Inflammatory macrophage (primary cell): ENCODE measurements at regions not wholly inside any gene's neighbourhood (a gene's known extent, or its start where the extent isn't known, plus 50 kb on each side); places are given as distances from the start of the nearest gene placed in this dataset.
A peak's percentile ranks its signal among the peaks of the same experiment; 100 is the strongest.
"Not testable (repeated sequence)": the region's sequence is repeated elsewhere in the genome, so short reads cannot be mapped to it uniquely, and the experiment has no call there.

ENCODE experiments used
- DNase-seq, 2 donors: peaks; one replicate each; pipeline ENCODE4 v3.0.0-alpha.2; 2020 to 2022

GRCh38 chr3:32632533-32633265 is 52.3 kb upstream of the CNOT10 start:
- DNase-seq: peak; percentile 65 to 76

DNA sequence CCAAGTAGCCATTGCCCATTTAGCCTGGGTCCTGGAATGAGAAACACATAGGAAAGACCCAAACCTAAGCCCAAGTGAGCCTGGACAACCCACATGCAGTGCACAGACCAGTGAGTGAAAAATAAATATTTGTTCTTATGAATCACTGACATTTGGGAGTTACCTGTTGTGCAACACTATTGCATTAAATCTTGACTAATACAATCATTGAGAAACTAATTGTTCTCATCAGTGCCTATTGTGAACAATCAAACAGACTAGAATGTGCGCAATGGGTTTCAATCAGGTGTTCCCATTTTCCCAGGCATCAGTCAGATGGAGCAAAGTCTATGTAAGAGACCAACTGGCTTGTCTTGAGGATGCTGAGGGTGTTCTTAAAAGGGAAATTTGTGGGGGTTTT is 54.7 kb upstream of the CNOT10 start:
- peak; percentile 46 to 82 for DNase-seq

GRCh38 chr3:32626631-32627030 is 56.0 kb upstream of the DYNC1LI1 start:
- DNase-seq: no peak

DNA sequence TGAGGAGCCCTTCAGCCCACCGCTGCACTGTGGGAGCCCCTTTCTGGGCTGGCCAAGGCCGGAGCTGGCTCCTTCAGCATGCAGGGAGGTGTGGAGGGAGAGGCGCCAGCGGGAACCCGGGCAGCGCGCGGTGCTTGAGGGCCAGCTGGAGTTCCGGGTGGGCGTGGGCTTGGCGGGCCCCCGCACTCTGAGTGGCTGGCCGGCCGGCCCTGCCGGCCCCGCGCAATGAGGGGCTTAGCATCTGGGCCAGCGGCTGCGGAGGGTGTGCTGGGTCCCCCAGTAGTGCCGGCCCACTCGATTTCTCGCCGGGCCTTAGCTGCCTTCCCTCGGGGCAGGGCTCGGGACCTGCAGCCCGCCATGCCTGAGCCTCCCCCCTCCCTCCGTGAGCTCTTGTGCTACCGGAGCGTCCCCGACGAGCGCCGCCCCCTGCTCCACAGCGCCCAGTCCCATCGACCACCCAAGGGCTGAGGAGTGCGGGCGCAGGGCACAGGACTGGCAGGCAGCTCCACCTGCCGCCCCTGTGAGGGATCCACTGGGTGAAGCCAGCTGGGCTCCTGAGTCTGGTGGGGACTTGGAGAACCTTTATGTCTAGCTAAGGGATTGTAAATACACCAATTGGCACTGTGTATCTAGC is 55.0 kb upstream of the DYNC1LI1 start:
- not testable (repeated sequence) for DNase-seq

DNA sequence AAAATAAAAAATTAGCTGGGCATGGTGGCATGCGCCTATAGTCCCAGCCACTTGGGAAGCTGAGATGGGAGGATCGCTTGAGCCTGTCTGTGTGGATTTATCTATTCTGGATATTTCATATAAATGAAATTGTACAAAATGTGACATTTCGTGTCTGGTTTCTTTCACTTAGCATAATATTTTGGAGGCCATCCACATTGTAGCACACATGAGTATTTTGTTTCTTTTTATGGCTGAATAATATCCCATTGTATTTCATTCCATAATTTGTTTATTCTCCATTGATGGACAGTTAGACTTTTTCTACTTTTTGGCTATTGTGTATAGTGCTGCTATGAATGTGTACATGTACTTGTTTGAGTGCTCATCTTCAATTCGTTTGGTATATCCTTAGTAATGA is 52.9 kb upstream of the DYNC1LI1 start:
- DNase-seq: no peak

- DNase-seq: no peak
Observed at GRCh38 chr3:32621466-32621865, 50.8 kb upstream of the DYNC1LI1 start.

DNA sequence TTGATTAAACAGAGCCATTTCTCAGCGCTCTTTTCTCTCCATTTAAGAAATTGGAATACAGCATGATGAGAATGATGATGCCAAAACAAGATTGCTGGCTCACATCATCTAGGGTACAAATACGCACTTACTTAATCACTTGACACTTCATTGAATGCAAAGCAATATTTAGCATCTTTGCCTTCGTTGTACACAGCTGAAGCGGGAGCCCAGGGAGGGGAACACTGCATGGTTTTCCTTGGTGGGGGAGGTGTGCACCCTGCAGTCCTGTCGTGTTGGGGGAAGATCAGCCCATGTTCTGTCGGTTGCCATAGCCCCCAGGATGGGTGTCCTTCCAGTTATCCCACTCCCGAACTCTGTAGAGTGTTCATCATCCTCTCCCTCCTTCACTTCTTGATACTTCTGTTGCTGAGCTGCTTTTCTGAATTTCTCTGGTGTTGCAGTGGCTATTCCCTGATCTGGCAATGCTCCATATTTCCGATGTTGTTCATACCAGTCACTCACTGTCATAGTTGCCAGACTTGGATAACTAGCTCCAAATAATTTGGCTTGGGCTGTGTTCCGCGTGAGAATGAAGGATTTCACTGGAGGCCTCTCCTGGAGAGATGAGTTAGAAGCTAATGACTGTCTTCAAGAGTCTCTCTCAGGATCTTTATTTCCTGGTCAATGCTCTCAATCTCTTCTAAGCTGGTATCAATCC is 50.1 kb upstream of the DYNC1LI1 start:
- no peak for DNase-seq
